Glutamatergic neuron (in vitro differentiated cells): ENCODE measurements at regions not wholly inside any gene's neighbourhood (a gene's known extent, or its start where the extent isn't known, plus 50 kb on each side); places are given as distances from the start of the nearest gene placed in this dataset.

Source experiments
- DNase-seq: peaks from one replicate; pipeline ENCODE4 v3.0.0; 2022
- H3K27ac Mint-ChIP-seq: one replicate; pipeline ENCODE4 v1.8.0; 2020; ENCODE audit warnings: mild to moderate bottlenecking, mixed read lengths, inconsistent platforms; ENCODE audit not compliant: unreplicated experiment
- H3K27me3 Mint-ChIP-seq: one replicate; pipeline ENCODE4 v1.8.0; 2020; ENCODE audit warnings: mild to moderate bottlenecking, moderate library complexity, mixed read lengths, inconsistent platforms; ENCODE audit not compliant: unreplicated experiment
- H3K36me3 Mint-ChIP-seq: one replicate; pipeline ENCODE4 v1.8.0; 2020; ENCODE audit warnings: mild to moderate bottlenecking, mixed read lengths, inconsistent platforms; ENCODE audit not compliant: unreplicated experiment
- H3K4me1 Mint-ChIP-seq: one replicate; pipeline ENCODE4 v1.8.0; 2020; ENCODE audit warnings: mild to moderate bottlenecking, low read depth, mixed read lengths, inconsistent platforms; ENCODE audit not compliant: unreplicated experiment
- H3K4me3 Mint-ChIP-seq: one replicate; pipeline ENCODE4 v1.8.0; 2020; ENCODE audit warnings: mild to moderate bottlenecking, mixed read lengths, inconsistent platforms; ENCODE audit not compliant: unreplicated experiment
- H3K9me3 Mint-ChIP-seq: one replicate; pipeline ENCODE4 v1.8.0; 2020; ENCODE audit warnings: mild to moderate bottlenecking, moderate library complexity, mixed read lengths, inconsistent platforms; ENCODE audit not compliant: unreplicated experiment
- CTCF ChIP-seq: fragments of 200-600 bp; sonication (generic); IDR thresholded peaks from one replicate; pipeline ENCODE4 v1.5.0; 2021; ENCODE audit not compliant: partially characterized antibody, unreplicated experiment

GRCh38 chr3:79896086-79896485 is 128.3 kb upstream of the ROBO1 start:
- H3K4me1 Mint-ChIP-seq = no peaks in the 10 kb centered on the region
- no peaks in the 10 kb centered on the region for H3K9me3 Mint-ChIP-seq
- H3K4me3 Mint-ChIP-seq = no peak overlapping the region
- H3K27me3 Mint-ChIP-seq = no peaks in the 10 kb centered on the region
- no peak overlapping the region for H3K27ac Mint-ChIP-seq
- no peak for DNase-seq
- H3K36me3 Mint-ChIP-seq = no peaks in the 10 kb centered on the region
- TF ChIP-seq CTCF = no peak

- Mint-ChIP-seq H3K4me3 (no peak overlapping the region), H3K36me3 (no peaks in the 10 kb centered on the region), H3K4me1 (no peaks in the 10 kb centered on the region), H3K9me3 (no peaks in the 10 kb centered on the region), H3K27ac (no peak overlapping the region), H3K27me3 (no peaks in the 10 kb centered on the region)
- TF ChIP-seq CTCF = no peak
- DNase-seq = no peak
Observed at GRCh38 chr3:79887213-79887612, 119.4 kb upstream of the ROBO1 start.

- H3K9me3 Mint-ChIP-seq = no peaks in the 10 kb centered on the region
- no peak overlapping the region for H3K27ac Mint-ChIP-seq
- no peak for TF ChIP-seq CTCF
- H3K4me1 Mint-ChIP-seq = no peaks in the 10 kb centered on the region
- no peak for DNase-seq
- H3K4me3 Mint-ChIP-seq = no peak overlapping the region
- no peaks in the 10 kb centered on the region for H3K27me3 Mint-ChIP-seq
- H3K36me3 Mint-ChIP-seq = no peaks in the 10 kb centered on the region
Observed at GRCh38 chr3:79886204-79886603, 118.4 kb upstream of the ROBO1 start.

- H3K27ac Mint-ChIP-seq = no peak overlapping the region
- no peaks in the 10 kb centered on the region for H3K4me1 Mint-ChIP-seq
- TF ChIP-seq CTCF = no peak
- H3K9me3 Mint-ChIP-seq = no peaks in the 10 kb centered on the region
- no peaks in the 10 kb centered on the region for H3K27me3 Mint-ChIP-seq
- DNase-seq = no peak
- no peak overlapping the region for H3K4me3 Mint-ChIP-seq
- H3K36me3 Mint-ChIP-seq = no peaks in the 10 kb centered on the region
Observed at GRCh38 chr3:79885407-79885806, 117.6 kb upstream of the ROBO1 start.

- no peak overlapping the region for H3K27ac Mint-ChIP-seq
- H3K9me3 Mint-ChIP-seq = no peaks in the 10 kb centered on the region
- no peaks in the 10 kb centered on the region for H3K4me1 Mint-ChIP-seq
- H3K4me3 Mint-ChIP-seq = no peak overlapping the region
- TF ChIP-seq CTCF = no peak
- DNase-seq = no peak
- H3K36me3 Mint-ChIP-seq = no peaks in the 10 kb centered on the region
- H3K27me3 Mint-ChIP-seq = no peaks in the 10 kb centered on the region
Observed at GRCh38 chr3:79884354-79884753, 116.6 kb upstream of the ROBO1 start.
